Left lung (tissue), 4 donors: ENCODE measurements at regions not wholly inside any gene's neighbourhood (a gene's known extent, or its start where the extent isn't known, plus 50 kb on each side); places are given as distances from the start of the nearest gene placed in this dataset.
"Not testable (repeated sequence)": the region's sequence is repeated elsewhere in the genome, so short reads cannot be mapped to it uniquely, and the experiment has no call there.

Experiments
- ATAC-seq: fragments of 200-7000 bp; cut with Tn5 transposase; one replicate; pipeline ENCODE4 v1.9.1; 2020; ENCODE audit warnings: moderate library complexity
- DNase-seq, 4 donors: peaks; one replicate each; pipeline ENCODE4 v3.0.0-alpha.2; 2013 to 2020
- H3K27ac ChIP-seq, 2 donors: fragments of 200-600 bp; sonication (generic) in 1 of 2; one replicate each; pipeline versions ENCODE4 v1.5.0 to v1.8.0; 2020 to 2021
- H3K27me3 ChIP-seq, 2 donors: fragments of 200-600 bp; sonication (generic) in 1 of 2; one replicate each; pipeline versions ENCODE4 v1.5.0 to v1.8.0; 2020 to 2021
- H3K36me3 ChIP-seq, 2 donors: fragments of 200-600 bp; sonication (generic) in 1 of 2; one replicate each; pipeline versions ENCODE4 v1.5.0 to v1.8.0; 2020 to 2021
- H3K4me1 ChIP-seq, 2 donors: fragments of 200-600 bp; one replicate each; pipeline ENCODE4 v1.8.0; 2021
- H3K4me3 ChIP-seq, 2 donors: fragments of 200-600 bp; sonication (generic) in 1 of 2; one replicate each; pipeline versions ENCODE4 v1.5.0 to v1.8.0; 2020 to 2021; ENCODE audit warnings: mild to moderate bottlenecking in 1 of 2
- H3K9me3 ChIP-seq, 2 donors: fragments of 200-600 bp; sonication (generic) in 1 of 2; one replicate each; pipeline versions ENCODE4 v1.5.0 to v1.8.0; 2020 to 2021
- CTCF ChIP-seq, 2 donors: fragments of 200-600 bp; sonication (generic) in 1 of 2; IDR thresholded peaks; one replicate each; pipeline versions ENCODE4 v1.5.0 to v1.8.0; 2021; ENCODE audit warnings: antibody characterized with exemption in 2 of 2
- intact Hi-C, 2 donors: fragments of 100-400 bp; cut with DNase I; formaldehyde crosslinking; loops; one replicate each; pipeline versions ENCODE4 v1.11.2 to v1.14.2; 2022
- donor health status: DM: no; HTN: yes; CAD: no.
- donor health status: DM: no; HTN: no; CAD: no.

DNA sequence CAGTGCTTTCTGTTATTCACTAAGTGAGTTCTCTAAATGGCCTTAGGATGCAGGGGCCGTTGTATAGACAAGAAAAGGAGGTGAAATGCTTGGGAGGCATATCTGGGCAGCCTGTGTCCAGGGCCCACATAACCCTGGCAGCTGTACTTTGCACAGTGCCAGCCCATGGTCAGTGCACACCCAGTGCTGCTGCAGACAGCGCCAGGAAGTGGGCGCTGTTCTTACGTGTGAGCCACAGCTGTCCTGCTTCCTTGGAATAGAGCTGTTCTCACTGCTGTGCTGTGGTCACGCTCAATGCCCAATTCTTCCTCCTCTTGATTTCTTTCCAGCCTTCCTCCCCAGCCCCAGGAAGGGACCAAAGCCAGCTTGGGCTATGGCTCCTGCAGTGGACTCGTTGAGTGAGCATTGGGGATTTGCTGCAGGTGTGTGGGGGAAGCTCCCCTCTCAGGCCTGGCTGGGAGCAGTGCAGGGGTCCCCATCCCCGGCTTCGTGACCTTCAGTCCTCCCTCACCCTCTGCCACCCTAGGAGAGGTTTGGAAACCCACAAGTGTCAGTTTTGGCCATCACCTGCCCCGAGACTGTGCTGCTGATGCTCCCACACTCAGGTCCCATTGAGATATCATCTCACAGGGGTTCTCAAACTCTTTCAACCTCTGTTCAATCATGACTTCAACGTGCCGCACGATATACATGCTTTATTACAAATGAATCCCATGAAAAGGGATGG, 246.8 kb upstream of the EXOC2 start:
- H3K4me3 ChIP-seq: no peak overlapping the region
- H3K4me1 ChIP-seq: no peaks in the 10 kb centered on the region
- H3K27ac ChIP-seq: no peak overlapping the region
- TF ChIP-seq CTCF (IDR thresholded peaks at IDR 0.05): no peak
- ATAC-seq (no peak), DNase-seq (no peak)
- no peaks in the 10 kb centered on the region for H3K36me3 ChIP-seq
- no peaks in the 10 kb centered on the region for H3K27me3 ChIP-seq
- intact Hi-C loops: no loop called here
- H3K9me3 ChIP-seq: no peaks in the 10 kb centered on the region

- intact Hi-C loops: no loop called here
- Histone ChIP-seq H3K4me1 (no peaks in the 10 kb centered on the region), H3K27ac (no peak overlapping the region), H3K27me3 (no peaks in the 10 kb centered on the region), H3K4me3 (no peak overlapping the region), H3K36me3 (no peaks in the 10 kb centered on the region), H3K9me3 (no peaks in the 10 kb centered on the region)
- ATAC-seq (no peak), DNase-seq (no peak)
- TF ChIP-seq CTCF (IDR thresholded peaks at IDR 0.05): no peak
These were observed 246.0 kb upstream of the EXOC2 start for GRCh38 chr6:938916-939315.

GRCh38 chr6:938271-938905, 245.4 kb upstream of the EXOC2 start:
- intact Hi-C loops: no loop called here
- Histone ChIP-seq H3K4me3 (no peak overlapping the region), H3K27me3 (no peaks in the 10 kb centered on the region), H3K9me3 (no peaks in the 10 kb centered on the region), H3K27ac (no peak overlapping the region), H3K4me1 (no peaks in the 10 kb centered on the region), H3K36me3 (no peaks in the 10 kb centered on the region)
- no peak for TF ChIP-seq CTCF (IDR thresholded peaks at IDR 0.05)
- ATAC-seq (no peak), DNase-seq (no peak)

- DNase-seq (no peak), ATAC-seq (no peak)
- no peaks in the 10 kb centered on the region for H3K9me3 ChIP-seq
- intact Hi-C loops: no loop called here
- H3K36me3 ChIP-seq: no peaks in the 10 kb centered on the region
- H3K27me3 ChIP-seq: no peaks in the 10 kb centered on the region
- no peak for TF ChIP-seq CTCF (IDR thresholded peaks at IDR 0.05)
- no peak overlapping the region for H3K27ac ChIP-seq
- H3K4me3 ChIP-seq: no peak overlapping the region
- H3K4me1 ChIP-seq: no peaks in the 10 kb centered on the region
These were observed 242.6 kb upstream of the EXOC2 start for GRCh38 chr6:935582-935981.

- H3K9me3 ChIP-seq: no peaks in the 10 kb centered on the region
- H3K36me3 ChIP-seq: no peaks in the 10 kb centered on the region
- no peak for DNase-seq
- ATAC-seq: no peak
- no peaks in the 10 kb centered on the region for H3K4me1 ChIP-seq
- no peak for TF ChIP-seq CTCF (IDR thresholded peaks at IDR 0.05)
- intact Hi-C loops: no loop called here
- no peak overlapping the region for H3K4me3 ChIP-seq
- H3K27me3 ChIP-seq: no peaks in the 10 kb centered on the region
- no peak overlapping the region for H3K27ac ChIP-seq
These were observed 241.7 kb upstream of the EXOC2 start for GRCh38 chr6:934686-935085.

DNA sequence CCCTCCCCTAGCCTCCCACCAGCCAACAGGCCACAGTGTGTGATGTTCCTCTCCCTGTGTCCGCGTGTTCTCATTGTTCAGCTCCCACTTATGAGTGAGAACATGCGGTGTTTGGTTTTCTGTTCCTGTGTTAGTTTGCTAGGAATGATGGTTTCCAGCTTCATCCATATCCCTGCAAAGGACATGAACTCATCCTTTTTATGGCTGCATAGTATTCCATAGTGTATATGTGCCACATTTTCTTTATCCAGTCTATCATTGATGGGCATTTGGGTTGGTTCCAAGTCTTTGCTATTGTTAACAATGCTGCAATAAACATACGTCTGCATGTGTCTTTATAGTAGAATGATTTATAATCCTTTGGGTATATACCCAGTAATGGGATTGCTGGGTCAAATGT, 239.0 kb upstream of the EXOC2 start:
- intact Hi-C loops, H3K9me3 ChIP-seq, H3K36me3 ChIP-seq, H3K27ac ChIP-seq, DNase-seq, ATAC-seq, H3K4me1 ChIP-seq, H3K4me3 ChIP-seq, H3K27me3 ChIP-seq: not testable (repeated sequence)
